ENCODE measurements at regions not wholly inside any gene's neighbourhood (a gene's known extent, or its start where the extent isn't known, plus 50 kb on each side); places are given as distances from the start of the nearest gene placed in this dataset.

DNA sequence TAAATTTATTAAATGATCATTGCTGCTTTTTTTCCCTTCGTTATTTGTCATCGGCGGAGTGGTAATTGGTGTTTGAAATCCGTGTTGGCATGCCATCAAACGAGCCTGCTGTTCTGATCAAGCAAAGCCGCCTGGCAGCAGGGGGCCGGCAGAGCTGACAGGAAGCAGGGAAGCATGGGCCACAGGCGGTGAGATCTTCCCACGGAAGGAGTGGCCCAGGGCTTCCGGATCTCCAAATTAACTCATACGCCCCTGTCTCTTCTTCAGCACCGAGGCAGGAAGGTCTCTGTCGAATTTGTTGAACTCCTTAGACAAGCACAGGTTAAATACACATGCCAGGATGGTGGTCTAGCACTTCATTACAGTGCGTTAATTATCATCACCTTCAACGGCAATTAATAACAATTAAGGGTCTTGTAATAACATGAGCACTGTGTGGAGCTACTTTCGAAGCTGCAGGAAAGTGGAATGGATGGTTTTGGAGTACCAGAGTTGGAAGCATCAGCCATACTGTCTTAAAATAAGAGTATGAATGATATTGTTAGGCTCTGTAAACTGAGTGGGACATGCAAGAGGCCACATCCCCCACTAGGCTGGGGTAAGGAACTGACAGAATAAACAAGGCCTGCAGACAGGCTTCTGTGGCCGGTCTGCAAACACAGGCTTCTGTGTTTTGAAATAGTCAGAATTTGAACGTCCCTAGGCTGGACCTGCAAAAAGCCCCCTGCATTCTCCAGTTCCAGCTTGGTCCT lies 199.4 kb upstream of the DAB1 start:
- TF ChIP-seq, protein P1, sequence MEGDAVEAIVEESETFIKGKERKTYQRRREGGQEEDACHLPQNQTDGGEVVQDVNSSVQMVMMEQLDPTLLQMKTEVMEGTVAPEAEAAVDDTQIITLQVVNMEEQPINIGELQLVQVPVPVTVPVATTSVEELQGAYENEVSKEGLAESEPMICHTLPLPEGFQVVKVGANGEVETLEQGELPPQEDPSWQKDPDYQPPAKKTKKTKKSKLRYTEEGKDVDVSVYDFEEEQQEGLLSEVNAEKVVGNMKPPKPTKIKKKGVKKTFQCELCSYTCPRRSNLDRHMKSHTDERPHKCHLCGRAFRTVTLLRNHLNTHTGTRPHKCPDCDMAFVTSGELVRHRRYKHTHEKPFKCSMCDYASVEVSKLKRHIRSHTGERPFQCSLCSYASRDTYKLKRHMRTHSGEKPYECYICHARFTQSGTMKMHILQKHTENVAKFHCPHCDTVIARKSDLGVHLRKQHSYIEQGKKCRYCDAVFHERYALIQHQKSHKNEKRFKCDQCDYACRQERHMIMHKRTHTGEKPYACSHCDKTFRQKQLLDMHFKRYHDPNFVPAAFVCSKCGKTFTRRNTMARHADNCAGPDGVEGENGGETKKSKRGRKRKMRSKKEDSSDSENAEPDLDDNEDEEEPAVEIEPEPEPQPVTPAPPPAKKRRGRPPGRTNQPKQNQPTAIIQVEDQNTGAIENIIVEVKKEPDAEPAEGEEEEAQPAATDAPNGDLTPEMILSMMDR (IDR thresholded peaks at IDR 0.05; ENCODE audit: low read depth, low read length): no peak
- no peak for TF ChIP-seq EZH2phosphoT487 (IDR thresholded peaks at IDR 0.05; ENCODE audit: low read depth)
